HUES6 (cell line): ENCODE measurements at regions not wholly inside any gene's neighbourhood (a gene's known extent, or its start where the extent isn't known, plus 50 kb on each side); places are given as distances from the start of the nearest gene placed in this dataset.

Experiments
- H3K27ac ChIP-seq: 2 replicates; pipeline ENCODE4 v1.7.0; 2013; ENCODE audit warnings: low read depth, mild to moderate bottlenecking, low read length, inconsistent platforms
- H3K27me3 ChIP-seq: 2 replicates; pipeline ENCODE4 v1.6.1; 2013; ENCODE audit warnings: low read length; ENCODE audit not compliant: control insufficient read depth, insufficient read depth
- H3K36me3 ChIP-seq: 2 replicates; pipeline ENCODE4 v1.6.1; 2013; ENCODE audit warnings: low read length; ENCODE audit not compliant: control insufficient read depth, insufficient read depth
- H3K4me1 ChIP-seq: 2 replicates; pipeline ENCODE4 v1.6.1; 2013; ENCODE audit warnings: low read length; ENCODE audit not compliant: control insufficient read depth, insufficient read depth
- H3K4me3 ChIP-seq: 2 replicates; pipeline ENCODE4 v1.5.1; 2013; ENCODE audit warnings: low read depth, low read length
- H3K9ac ChIP-seq: one replicate; pipeline ENCODE4 v1.6.1; 2013; ENCODE audit warnings: mild to moderate bottlenecking, low read length
- H3K9me3 ChIP-seq: 2 replicates; pipeline ENCODE4 v1.6.1; 2013; ENCODE audit warnings: low read depth, low read length; ENCODE audit not compliant: control insufficient read depth, insufficient read depth

DNA sequence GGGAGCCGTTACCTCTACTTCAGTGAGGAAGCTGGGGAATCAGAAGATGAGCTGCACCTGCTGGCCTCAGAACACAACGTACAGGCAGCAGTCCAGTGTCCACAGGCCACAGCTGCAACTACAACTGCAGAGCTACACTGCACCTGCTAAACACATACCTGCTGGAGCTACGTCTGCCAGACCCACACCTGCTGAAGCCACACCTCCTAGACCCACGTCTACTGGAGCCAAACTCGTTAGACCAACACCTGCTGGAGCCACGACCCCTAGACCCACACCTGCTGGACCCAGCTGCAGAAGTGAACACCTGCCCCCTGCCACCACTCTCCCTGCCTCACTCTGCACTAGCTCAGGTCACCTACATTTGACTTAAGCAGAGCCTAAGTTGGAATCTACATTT lies 169.9 kb downstream of the USP12 start:
- Histone ChIP-seq H3K9me3 (0 out of 2 replicates have a peak, but pooled peaks cover 5% of the 10 kb centered on the region), H3K27ac (no peak overlapping the region), H3K27me3 (peaks cover 31% of the 10 kb centered on the region), H3K36me3 (no peaks in the 10 kb centered on the region), H3K4me1 (peaks cover 10% of the 10 kb centered on the region), H3K9ac (no peak overlapping the region), H3K4me3 (no peak overlapping the region)

GRCh38 chr13:27000686-27001085 lies 170.9 kb downstream of the USP12 start:
- Histone ChIP-seq H3K27me3 (peaks cover 22% of the 10 kb centered on the region), H3K4me1 (peaks cover 5% of the 10 kb centered on the region), H3K36me3 (no peaks in the 10 kb centered on the region), H3K4me3 (no peak overlapping the region), H3K9me3 (peaks cover 10% of the 10 kb centered on the region; the same call in 1 of the 2 replicates), H3K27ac (no peak overlapping the region), H3K9ac (no peak overlapping the region)

DNA sequence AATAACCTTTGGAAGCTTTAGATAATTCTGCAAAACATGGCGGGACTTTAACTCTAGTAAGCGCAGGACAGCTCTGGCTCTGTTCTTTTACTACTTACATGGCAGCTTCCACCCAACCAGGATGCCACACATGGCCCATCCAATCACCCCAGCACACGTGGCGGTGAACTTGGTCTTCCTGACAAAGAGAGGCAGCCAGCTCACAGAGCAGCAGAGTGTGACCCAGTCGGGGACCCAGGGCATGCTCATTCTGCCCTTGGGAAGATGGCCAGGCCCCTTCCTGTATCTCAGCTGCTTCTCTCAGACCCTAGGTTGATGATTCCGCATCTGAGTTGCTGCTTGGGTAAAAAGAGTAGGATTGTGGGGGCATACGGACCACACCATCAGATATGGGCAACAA lies 172.1 kb downstream of the USP12 start:
- Histone ChIP-seq H3K27ac (no peak overlapping the region), H3K9me3 (peaks cover 10% of the 10 kb centered on the region; the same call in 1 of the 2 replicates), H3K9ac (no peak overlapping the region), H3K4me3 (no peak overlapping the region), H3K27me3 (peaks cover 12% of the 10 kb centered on the region; the same call in 1 of the 2 replicates), H3K36me3 (no peaks in the 10 kb centered on the region), H3K4me1 (no peaks in the 10 kb centered on the region)

GRCh38 chr13:26998292-26998691 lies 173.3 kb downstream of the USP12 start:
- H3K27ac ChIP-seq: no peak overlapping the region
- H3K4me1 ChIP-seq: no peaks in the 10 kb centered on the region
- H3K4me3 ChIP-seq: no peak overlapping the region
- no peaks in the 10 kb centered on the region for H3K36me3 ChIP-seq
- H3K27me3 ChIP-seq: peaks cover 6% of the 10 kb centered on the region; the same call in 1 of the 2 replicates
- H3K9me3 ChIP-seq: peaks cover 8% of the 10 kb centered on the region; the same call in 1 of the 2 replicates
- H3K9ac ChIP-seq: no peak overlapping the region

DNA sequence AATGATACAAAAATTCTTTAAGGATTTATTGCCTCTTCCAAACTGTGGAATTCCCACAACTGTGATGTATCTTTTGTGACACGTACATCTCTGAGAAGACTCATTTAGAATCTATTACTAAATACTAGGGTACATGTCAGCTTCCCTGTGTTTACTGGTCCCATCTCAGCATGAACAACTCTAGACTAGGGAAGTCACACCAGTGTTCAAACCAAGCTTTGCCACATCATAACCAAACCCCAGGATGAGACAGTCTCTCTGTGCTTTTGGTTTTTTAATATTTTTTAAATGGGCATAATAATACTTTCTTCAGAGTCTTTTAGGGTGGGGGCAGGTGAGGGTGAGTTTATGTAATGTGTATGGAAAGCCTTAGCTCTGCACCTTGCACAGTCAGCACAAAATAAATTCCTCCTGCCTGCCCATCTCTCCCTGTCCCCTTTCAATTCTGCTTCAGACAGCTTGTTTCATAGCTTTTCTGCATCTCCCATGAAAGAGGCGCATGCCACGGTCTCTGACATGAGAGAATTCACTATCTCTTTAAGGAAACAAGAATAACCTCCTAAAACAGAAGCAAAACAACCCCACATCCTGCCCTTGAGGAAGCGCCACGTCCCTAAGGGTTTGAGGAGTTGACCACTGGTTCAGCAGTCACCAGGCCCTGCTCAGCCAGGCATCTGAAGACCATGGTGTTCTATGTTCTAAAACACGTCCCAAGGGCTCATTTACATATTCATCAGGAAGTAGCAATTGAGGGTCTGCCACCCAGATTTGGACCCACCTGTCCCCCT lies 174.5 kb downstream of the USP12 start:
- H3K27me3 ChIP-seq: 0 out of 2 replicates have a peak, but pooled peaks cover 6% of the 10 kb centered on the region
- H3K4me3 ChIP-seq: no peak overlapping the region
- no peaks in the 10 kb centered on the region for H3K36me3 ChIP-seq
- no peaks in the 10 kb centered on the region for H3K4me1 ChIP-seq
- peaks cover 5% of the 10 kb centered on the region; the same call in 1 of the 2 replicates for H3K9me3 ChIP-seq
- no peak overlapping the region for H3K9ac ChIP-seq
- H3K27ac ChIP-seq: no peak overlapping the region

DNA sequence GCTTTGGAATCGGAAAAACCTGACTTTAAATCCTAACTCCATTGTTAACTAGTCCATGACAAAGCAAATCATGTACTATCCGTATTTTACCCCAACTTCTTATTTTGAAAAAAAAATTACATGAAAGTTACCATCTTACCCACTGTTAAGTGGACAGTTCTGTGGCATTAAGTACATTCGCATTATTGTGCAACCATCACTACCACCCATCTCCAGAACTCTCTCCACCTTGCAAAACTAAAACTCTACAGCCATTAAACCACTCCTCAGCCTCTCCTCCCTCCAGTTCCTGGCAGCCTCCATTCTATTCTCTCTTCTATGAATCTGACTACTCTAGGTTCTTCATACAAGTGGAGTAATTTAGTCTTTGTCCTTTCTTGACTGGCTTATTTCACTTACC lies 176.5 kb downstream of the USP12 start:
- no peaks in the 10 kb centered on the region for H3K36me3 ChIP-seq
- H3K9me3 ChIP-seq: peaks cover 5% of the 10 kb centered on the region; the same call in 1 of the 2 replicates
- no peaks in the 10 kb centered on the region for H3K4me1 ChIP-seq
- H3K27me3 ChIP-seq: no peaks in the 10 kb centered on the region
- no peak overlapping the region for H3K27ac ChIP-seq
- no peak overlapping the region for H3K4me3 ChIP-seq
- no peak overlapping the region for H3K9ac ChIP-seq

DNA sequence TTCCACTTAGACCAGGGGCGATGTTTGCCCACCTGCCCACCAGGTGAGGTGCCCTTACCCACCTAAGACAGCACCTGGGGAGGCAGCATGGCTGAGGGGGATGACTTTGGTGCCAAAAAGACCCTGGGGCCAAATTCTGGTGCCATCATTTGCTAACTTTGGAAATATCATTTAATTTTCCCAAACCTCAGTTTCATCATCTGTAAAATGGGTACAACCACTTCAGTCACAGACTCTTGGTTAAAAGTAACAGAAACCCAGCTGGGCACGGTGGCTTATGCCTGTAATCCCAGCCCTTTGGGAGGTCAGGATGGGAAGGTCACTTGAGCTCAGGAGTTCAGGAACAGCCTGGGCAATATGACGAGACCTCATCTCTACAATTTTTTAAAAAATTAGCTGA lies 177.8 kb downstream of the USP12 start:
- no peak overlapping the region for H3K4me3 ChIP-seq
- peaks cover 5% of the 10 kb centered on the region; the same call in 1 of the 2 replicates for H3K9me3 ChIP-seq
- H3K27ac ChIP-seq: no peak overlapping the region
- H3K9ac ChIP-seq: no peak overlapping the region
- H3K27me3 ChIP-seq: no peaks in the 10 kb centered on the region
- H3K36me3 ChIP-seq: no peaks in the 10 kb centered on the region
- H3K4me1 ChIP-seq: no peaks in the 10 kb centered on the region

- no peaks in the 10 kb centered on the region for H3K4me1 ChIP-seq
- H3K27ac ChIP-seq: no peak overlapping the region
- H3K9me3 ChIP-seq: peaks cover 5% of the 10 kb centered on the region; the same call in 1 of the 2 replicates
- no peaks in the 10 kb centered on the region for H3K36me3 ChIP-seq
- no peak overlapping the region for H3K9ac ChIP-seq
- H3K4me3 ChIP-seq: no peak overlapping the region
- no peaks in the 10 kb centered on the region for H3K27me3 ChIP-seq
Measured at GRCh38 chr13:26992951-26993719, 178.5 kb downstream of the USP12 start.

- Histone ChIP-seq H3K27me3 (no peaks in the 10 kb centered on the region), H3K9ac (peak overlapping the region; percentile 37), H3K27ac (no peak overlapping the region), H3K4me3 (no peak overlapping the region), H3K36me3 (no peaks in the 10 kb centered on the region), H3K9me3 (peaks cover 4% of the 10 kb centered on the region; the same call in 1 of the 2 replicates), H3K4me1 (no peaks in the 10 kb centered on the region)
Measured at GRCh38 chr13:26991508-26992181, 180.0 kb downstream of the USP12 start.

GRCh38 chr13:26989957-26990713 lies 181.5 kb downstream of the USP12 start:
- Histone ChIP-seq H3K36me3 (no peaks in the 10 kb centered on the region), H3K4me1 (no peaks in the 10 kb centered on the region), H3K9me3 (no peaks in the 10 kb centered on the region), H3K27ac (no peak overlapping the region), H3K27me3 (no peaks in the 10 kb centered on the region), H3K9ac (no peak overlapping the region), H3K4me3 (no peak overlapping the region)
